Epithelial cell of proximal tubule (primary cell): ENCODE measurements at regions not wholly inside any gene's neighbourhood (a gene's known extent, or its start where the extent isn't known, plus 50 kb on each side); places are given as distances from the start of the nearest gene placed in this dataset.

Experiments used
- DNase-seq: peaks from one replicate; pipeline ENCODE4 v3.0.0-alpha.2; 2011; ENCODE audit warnings: low read depth
- H3K4me3 ChIP-seq: 2 replicates; pipeline ENCODE4 v1.5.1; 2011; ENCODE audit warnings: low read depth, mild to moderate bottlenecking, low read length
- TF ChIP-seq, protein P1 (sequence below): conservative IDR thresholded peaks from 2 replicates; pipeline ENCODE4 v1.5.1; 2012; ENCODE audit warnings: low read depth, mild to moderate bottlenecking, low read length

- TF ChIP-seq, protein P1, sequence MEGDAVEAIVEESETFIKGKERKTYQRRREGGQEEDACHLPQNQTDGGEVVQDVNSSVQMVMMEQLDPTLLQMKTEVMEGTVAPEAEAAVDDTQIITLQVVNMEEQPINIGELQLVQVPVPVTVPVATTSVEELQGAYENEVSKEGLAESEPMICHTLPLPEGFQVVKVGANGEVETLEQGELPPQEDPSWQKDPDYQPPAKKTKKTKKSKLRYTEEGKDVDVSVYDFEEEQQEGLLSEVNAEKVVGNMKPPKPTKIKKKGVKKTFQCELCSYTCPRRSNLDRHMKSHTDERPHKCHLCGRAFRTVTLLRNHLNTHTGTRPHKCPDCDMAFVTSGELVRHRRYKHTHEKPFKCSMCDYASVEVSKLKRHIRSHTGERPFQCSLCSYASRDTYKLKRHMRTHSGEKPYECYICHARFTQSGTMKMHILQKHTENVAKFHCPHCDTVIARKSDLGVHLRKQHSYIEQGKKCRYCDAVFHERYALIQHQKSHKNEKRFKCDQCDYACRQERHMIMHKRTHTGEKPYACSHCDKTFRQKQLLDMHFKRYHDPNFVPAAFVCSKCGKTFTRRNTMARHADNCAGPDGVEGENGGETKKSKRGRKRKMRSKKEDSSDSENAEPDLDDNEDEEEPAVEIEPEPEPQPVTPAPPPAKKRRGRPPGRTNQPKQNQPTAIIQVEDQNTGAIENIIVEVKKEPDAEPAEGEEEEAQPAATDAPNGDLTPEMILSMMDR, result no peak
- H3K4me3 ChIP-seq, result no peak overlapping the region
- no peak for DNase-seq
Observed at GRCh38 chr6:48764286-48765044, 653.5 kb upstream of the PTCHD4 start.

GRCh38 chr6:48757661-48758060 lies 646.7 kb upstream of the PTCHD4 start:
- DNase-seq, result no peak
- TF ChIP-seq, protein P1, result no peak

DNA sequence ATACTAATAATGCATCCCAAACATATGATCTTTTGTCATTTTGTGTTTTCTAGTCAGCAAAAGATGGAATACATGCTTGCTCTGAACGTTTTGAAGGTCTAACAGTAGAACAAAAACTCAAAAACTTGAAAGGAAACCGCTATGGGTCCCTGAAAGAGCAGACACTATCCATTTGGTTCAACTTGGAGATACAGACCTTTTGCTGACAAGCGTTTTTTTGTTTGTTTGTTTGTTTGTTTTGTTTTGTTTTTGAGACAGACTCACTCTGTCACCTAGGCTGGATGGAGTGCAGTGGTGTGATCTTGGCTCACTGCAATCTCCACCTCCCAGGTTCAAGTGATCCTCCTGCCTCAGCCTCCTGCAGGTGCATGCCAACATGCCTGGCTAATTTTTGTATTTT lies 644.3 kb upstream of the PTCHD4 start:
- DNase-seq, result no peak
- TF ChIP-seq, protein P1, result no peak
- H3K4me3 ChIP-seq, result no peak overlapping the region

More at GRCh38 chr6:48757661-48758060, 646.7 kb upstream of the PTCHD4 start:
- no peak overlapping the region for H3K4me3 ChIP-seq

GRCh38 chr6:48754641-48755040 lies 643.6 kb upstream of the PTCHD4 start:
- no peak overlapping the region for H3K4me3 ChIP-seq
- TF ChIP-seq, protein P1, result no peak
- DNase-seq, result no peak

DNA sequence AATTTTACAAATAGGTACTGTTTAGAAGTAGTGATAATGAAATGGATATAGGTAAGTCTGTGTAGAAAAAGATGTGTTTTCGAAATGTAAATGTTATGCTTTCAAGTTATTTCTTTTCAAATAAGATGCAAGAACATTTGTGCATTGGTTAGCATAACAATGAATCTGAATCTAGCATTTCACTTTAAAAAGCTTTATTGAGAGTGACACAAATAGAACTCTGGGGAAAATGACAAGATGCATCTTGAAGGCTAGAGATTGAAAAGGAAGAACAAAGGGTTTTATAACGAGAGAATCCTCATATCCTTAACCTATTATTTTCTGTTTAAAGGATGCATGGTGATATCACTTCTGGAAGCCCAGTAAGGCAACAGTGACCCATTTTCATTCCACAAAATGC lies 639.9 kb upstream of the PTCHD4 start:
- no peak for DNase-seq
- no peak overlapping the region for H3K4me3 ChIP-seq
- TF ChIP-seq, protein P1, result no peak

DNA sequence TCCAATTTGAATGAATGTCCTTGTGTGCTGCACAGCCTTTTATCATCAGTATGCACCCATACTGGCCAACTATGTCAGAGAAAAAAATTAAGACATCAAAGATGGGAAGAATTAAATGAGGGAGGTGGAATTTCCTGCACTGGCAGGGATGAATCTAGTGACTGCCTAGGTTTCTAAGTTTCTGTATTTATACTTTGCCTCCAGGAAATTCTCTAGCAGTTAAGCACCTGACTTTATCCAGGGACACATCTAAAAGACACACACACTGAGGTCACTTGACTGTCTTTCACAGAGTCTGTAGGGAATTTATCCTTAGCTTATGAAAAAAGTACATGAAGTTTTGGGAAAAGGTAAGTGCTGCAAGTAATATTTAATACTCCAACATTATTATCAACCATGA lies 636.5 kb upstream of the PTCHD4 start:
- no peak for DNase-seq
- TF ChIP-seq, protein P1, result no peak
- H3K4me3 ChIP-seq, result no peak overlapping the region

DNA sequence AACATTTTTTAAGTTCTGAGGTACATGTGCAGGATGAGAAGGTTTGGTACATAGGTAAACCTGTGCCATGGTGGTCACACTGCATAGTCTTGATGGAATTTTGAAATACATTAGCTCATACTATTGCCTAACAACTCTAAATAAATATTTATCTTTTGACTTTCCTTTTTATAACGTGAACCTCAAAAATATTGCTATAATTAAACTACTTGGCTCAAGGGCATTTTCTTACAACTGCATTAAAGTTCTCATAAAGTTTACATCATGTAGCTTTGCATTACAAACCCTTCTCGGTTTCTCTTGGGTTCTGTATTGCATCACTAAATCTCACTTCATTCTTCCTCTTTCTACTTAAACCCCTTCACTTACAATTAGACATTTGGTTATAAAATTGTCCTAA lies 636.0 kb upstream of the PTCHD4 start:
- TF ChIP-seq, protein P1, result no peak
- H3K4me3 ChIP-seq, result no peak overlapping the region
- no peak for DNase-seq
